KMS-11 (cell line): ENCODE measurements at regions not wholly inside any gene's neighbourhood (a gene's known extent, or its start where the extent isn't known, plus 50 kb on each side); places are given as distances from the start of the nearest gene placed in this dataset.

Experiments
- H2AFZ ChIP-seq: fragments of 200-600 bp; sonication (generic); 2 replicates; pipeline ENCODE4 v1.6.1; 2016; ENCODE audit warnings: antibody characterized with exemption, mixed run types, low read depth
- H3K27ac ChIP-seq: fragments of 200-600 bp; sonication (generic); 2 replicates; pipeline ENCODE4 v1.6.1; 2016; ENCODE audit warnings: mild to moderate bottlenecking, mixed run types
- H3K27me3 ChIP-seq: fragments of 200-600 bp; sonication (generic); 2 replicates; pipeline ENCODE4 v1.6.1; 2017; ENCODE audit warnings: mild to moderate bottlenecking, low read depth, mixed run types, moderate library complexity; ENCODE audit not compliant: insufficient read depth
- H3K36me3 ChIP-seq: fragments of 200-600 bp; sonication (generic); 2 replicates; pipeline ENCODE4 v1.6.1; 2017; ENCODE audit warnings: mild to moderate bottlenecking, mixed run types; ENCODE audit not compliant: insufficient read depth
- H3K4me1 ChIP-seq: fragments of 200-600 bp; sonication (generic); 2 replicates; pipeline ENCODE4 v1.6.1; 2016; ENCODE audit warnings: mild to moderate bottlenecking, low read depth, mixed run types; ENCODE audit not compliant: poor library complexity, severe bottlenecking
- H3K4me2 ChIP-seq: fragments of 200-600 bp; sonication (generic); 2 replicates; pipeline ENCODE4 v1.7.0; 2016; ENCODE audit warnings: mild to moderate bottlenecking, mixed run types
- H3K4me3 ChIP-seq: fragments of 200-600 bp; sonication (generic); IDR thresholded peaks from 2 replicates; pipeline ENCODE4 v1.6.1; 2017; ENCODE audit warnings: low read depth, low read length, mixed read lengths; ENCODE audit not compliant: insufficient read depth
- H3K79me2 ChIP-seq: fragments of 200-600 bp; sonication (generic); 2 replicates; pipeline ENCODE4 v1.6.1; 2016; ENCODE audit warnings: low read depth, mixed run types; ENCODE audit not compliant: insufficient read depth
- H3K9ac ChIP-seq: fragments of 200-600 bp; sonication (generic); 2 replicates; pipeline ENCODE4 v1.6.1; 2016; ENCODE audit warnings: mild to moderate bottlenecking, mixed run types
- H4K20me1 ChIP-seq: fragments of 200-600 bp; sonication (generic); 2 replicates; pipeline ENCODE4 v1.6.1; 2016; ENCODE audit warnings: mild to moderate bottlenecking, mixed run types; ENCODE audit not compliant: insufficient read depth
- TF ChIP-seq, protein P1 (sequence below): fragments of 200-600 bp; sonication (generic); conservative IDR thresholded peaks from 2 replicates; pipeline ENCODE4 v1.6.1; 2017; ENCODE audit warnings: low read depth, mild to moderate bottlenecking, antibody characterized with exemption, low read length, moderate library complexity, mixed read lengths

DNA sequence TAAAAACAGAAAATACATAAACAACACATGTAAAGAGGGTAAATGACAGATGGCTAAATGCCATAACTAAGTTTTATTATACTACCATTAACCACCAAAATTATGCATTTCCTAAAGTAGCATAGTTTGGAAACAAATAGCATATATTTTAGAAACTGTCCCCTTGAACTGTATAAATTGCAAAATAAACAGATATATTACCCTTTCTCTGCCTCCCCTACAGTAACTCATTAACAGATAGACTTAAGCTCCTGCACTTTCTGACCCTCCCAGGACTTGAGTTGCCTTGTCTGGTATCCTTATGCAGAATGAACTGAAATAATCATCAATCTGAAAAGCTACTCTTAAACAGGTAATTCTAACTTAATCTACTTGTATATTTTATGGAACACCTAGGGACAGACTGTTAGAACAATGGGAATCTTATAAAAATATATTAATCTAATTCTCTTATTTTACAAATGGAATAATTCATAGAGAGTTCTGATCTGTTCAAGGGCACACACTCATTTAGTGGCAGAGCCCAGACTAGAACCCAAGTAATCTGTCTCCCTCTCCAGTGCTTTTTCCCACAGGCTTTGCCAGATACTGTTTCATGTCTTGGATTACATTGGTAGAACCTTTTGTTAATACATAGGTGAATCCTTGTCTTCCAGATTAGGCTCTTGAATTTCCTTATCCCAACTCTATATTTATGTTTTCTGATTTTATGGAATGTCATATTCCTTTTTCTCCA is 50.6 kb upstream of the LOC128125822 start:
- H2AFZ ChIP-seq, result no peak overlapping the region

More for the DNA sequence above, 50.6 kb upstream of the LOC128125822 start:
- Histone ChIP-seq H4K20me1 (no peaks in the 10 kb centered on the region), H3K27me3 (no peaks in the 10 kb centered on the region), H3K79me2 (no peaks in the 10 kb centered on the region), H3K27ac (no peak overlapping the region), H3K36me3 (no peaks in the 10 kb centered on the region), H3K9ac (no peak overlapping the region), H3K4me3 (no peak overlapping the region), H3K4me2 (no peak overlapping the region), H3K4me1 (peaks cover 5% of the 10 kb centered on the region)
- TF ChIP-seq, protein P1, sequence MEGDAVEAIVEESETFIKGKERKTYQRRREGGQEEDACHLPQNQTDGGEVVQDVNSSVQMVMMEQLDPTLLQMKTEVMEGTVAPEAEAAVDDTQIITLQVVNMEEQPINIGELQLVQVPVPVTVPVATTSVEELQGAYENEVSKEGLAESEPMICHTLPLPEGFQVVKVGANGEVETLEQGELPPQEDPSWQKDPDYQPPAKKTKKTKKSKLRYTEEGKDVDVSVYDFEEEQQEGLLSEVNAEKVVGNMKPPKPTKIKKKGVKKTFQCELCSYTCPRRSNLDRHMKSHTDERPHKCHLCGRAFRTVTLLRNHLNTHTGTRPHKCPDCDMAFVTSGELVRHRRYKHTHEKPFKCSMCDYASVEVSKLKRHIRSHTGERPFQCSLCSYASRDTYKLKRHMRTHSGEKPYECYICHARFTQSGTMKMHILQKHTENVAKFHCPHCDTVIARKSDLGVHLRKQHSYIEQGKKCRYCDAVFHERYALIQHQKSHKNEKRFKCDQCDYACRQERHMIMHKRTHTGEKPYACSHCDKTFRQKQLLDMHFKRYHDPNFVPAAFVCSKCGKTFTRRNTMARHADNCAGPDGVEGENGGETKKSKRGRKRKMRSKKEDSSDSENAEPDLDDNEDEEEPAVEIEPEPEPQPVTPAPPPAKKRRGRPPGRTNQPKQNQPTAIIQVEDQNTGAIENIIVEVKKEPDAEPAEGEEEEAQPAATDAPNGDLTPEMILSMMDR, result no peak
